HG02870 (cell line): ENCODE measurements at regions not wholly inside any gene's neighbourhood (a gene's known extent, or its start where the extent isn't known, plus 50 kb on each side); places are given as distances from the start of the nearest gene placed in this dataset.
"Not testable (repeated sequence)": the region's sequence is repeated elsewhere in the genome, so short reads cannot be mapped to it uniquely, and the experiment has no call there.

Source experiments
- ATAC-seq: cut with Tn5 transposase; IDR thresholded peaks from one replicate; pipeline ENCODE4 v1.9.1; 2021; ENCODE audit warnings: mild to moderate bottlenecking, moderate library complexity; ENCODE audit not compliant: unreplicated experiment

DNA sequence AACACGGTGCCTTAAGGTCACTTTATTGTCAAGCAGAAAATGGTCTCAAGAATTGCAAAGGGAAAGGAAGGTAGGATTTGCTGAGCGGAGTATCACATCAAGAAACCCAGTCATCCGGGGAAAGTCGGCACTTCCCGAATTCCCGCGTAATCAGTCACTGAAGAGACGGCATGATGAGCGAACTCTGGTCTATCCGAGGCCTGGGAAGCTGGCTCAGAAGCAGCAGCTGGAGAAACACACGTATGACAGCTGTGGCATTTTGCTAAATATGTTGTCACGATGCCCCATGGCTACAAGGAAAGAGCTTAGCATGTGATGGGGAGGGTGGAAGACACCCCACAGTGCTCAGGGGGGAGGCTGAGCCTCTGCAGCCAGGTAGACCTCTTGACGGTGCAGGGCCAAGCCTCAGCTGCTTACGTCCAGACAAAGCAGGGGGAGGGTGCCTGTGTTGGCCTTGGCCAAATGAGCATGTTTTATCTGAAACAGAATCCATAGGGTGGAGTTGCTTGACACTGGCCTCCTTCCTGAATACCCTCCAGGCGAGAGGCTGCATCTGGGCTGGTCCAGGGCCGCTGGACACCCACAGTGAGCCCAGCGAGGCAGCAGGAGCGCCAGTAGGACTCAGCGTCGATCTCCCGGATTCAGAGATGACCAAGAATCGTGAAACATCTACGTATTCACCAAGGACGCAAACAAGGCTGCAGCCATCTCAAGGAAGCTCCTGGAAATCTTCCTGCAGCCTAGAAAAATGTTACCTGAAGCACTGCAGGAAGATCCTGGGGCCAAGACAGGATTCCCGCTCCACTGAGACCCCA lies 118.8 kb upstream of the AFDN start:
- no peak for ATAC-seq

DNA sequence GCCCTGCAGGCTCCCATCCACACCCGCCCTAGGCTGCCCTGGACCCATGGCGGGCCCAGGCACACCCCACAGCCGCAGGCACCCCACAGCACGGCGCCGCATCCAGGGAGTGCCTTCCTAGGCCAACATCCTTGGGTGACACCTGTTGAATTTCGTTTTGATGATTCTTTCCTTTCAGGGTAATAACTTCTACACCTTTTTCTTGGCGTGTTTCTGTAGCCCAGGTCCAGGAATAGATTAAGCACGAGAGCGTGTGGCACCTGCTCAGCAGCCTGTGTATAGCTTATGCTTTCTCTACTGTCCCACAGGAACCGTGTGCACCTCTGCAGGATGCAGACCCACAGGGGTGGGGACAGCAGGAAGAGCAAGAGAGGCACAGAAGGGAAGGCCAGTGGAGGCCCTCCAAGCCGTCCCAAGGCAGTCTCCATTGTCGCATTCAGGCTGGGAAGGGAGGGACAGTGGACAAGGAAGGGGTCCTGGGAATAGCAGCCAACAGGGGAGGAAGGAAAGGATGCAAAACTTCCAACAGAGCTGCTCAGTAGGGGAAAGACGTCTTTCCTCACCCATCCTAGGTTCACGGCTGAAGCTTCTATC lies 118.1 kb upstream of the AFDN start:
- ATAC-seq, result no peak

DNA sequence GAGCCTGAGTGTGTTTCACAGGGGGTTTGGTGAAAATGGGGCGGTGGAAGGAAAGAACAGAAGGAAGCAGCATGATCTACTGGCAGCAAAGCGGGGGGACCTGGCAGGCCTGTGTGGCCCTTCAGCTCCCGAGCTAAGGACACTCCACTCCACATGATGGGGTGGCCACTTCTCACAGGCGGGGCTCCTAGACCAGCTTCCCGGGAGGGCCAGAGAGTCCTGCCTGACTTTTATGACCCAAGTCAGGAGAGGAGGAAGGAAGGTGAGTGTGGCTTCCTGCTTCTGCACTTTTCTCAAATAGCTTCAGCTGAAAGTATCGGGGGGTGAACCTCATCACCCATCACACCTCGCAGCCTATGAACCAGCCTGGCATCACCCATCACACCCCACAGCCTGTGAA lies 117.5 kb upstream of the AFDN start:
- no peak for ATAC-seq

DNA sequence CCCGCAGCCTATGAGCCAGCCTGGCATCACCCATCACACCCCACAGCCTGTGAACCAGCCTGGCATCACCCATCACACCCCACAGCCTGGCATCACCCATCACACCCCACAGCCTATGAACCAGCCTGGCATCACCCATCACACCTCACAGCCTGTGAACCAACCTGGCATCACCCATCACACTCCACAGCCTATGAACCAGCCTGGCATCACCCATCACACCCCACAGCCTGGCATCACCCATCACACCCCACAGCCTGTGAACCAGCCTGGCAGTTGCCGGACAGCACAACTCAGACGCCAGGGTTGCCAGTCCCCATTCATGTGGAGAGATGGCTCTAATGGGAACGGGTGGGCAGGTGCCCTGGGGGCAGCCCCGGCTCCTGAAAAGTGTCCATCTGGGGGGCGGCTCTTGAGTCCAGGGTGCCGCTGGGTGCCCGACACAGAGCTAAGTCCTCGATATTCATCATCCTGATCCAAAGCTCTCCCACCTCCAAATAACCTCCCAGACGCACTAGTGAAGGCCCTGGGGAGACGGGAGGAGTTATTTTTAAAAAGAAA lies 116.9 kb upstream of the AFDN start:
- ATAC-seq, result not testable (repeated sequence)

DNA sequence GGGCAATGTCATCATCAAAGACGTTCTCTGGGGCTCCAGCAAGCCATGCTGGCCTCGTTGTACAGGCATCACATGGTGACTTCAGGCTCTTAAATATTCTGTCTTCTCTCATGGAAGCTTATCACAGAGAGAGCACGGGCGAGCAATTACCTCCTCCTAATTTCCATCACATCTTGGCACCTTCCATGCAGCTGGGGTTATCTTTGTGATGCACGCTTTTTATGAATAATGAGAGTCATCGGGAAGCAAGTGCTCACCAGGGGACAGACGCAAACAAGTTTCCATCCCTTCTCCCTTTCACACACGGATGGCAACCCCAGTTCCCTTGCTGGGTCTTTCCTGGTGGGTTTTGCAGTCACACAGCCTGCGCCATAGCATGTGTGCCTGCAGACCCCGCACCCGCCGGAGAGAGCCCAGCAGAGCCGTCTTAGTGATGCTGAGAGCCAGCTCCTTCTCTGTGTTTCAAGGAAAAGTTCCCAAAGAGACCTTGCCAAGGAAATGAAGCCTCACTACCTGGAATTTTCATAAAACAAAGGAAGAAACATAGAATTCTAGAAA lies 116.3 kb upstream of the AFDN start:
- no peak for ATAC-seq

DNA sequence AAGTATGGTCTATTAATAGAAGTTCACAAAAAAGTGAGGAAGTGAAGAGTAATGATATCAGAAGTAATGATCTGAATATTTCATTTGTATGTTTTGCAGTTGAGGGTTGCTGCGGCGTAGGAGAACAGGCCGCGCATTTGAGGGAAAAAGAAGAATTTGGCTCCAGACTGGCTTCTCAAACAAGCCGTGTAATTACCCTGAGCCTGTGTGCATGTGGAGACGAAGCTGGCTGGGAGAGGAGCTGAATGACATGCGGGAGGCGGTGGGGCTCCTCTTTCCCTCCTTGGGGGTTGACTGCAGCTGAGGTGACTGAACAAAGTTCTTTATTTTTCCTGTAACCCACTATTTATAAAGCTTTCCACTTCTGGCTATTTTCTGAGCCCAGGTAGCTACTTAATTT lies 115.5 kb upstream of the AFDN start:
- ATAC-seq, result no peak

DNA sequence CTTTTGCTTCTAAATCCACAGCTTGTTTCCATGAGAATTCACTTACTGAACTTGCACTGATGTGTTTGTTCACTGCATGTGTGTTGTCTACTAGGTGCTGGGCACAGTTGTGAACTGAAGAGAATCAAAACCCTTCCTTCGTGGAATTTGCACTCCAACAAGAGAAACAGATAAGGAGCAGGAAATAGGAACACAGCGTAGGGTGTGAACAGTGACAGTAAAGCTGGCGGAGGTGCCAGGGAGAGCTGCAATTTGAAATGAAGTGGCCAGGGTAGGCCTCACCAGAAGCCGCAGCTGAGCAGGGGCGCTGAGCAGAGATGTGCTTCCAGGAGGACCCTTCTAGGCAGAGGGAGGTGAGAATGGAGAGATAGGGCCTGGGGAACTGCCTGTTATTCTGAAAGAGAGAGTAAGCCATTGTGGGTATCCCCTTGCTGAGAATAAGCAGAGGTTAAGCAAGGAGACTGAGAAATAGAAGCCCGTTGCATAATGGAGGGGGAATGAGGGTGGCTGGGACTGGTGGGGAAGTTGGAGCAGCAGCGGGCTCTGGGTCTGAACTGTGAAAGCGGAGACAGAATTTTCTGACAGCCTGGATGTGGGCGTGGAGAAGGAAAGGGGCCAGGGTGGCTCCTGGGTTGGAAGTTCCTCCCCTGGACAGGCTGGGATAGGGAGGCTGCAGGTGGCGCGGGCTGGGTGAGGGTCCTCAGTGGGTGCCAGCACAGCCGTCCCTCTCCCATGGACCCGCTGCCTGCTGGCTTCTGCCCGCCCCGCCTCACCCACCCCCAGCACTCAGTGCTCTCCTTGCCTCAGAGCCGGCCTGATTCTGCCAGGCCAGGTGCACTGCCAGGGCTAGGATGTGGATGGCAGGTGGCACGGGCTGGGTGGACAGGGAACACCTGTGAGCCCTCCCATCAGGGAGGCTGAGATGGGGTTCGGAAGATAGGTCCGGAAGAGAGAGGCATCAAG lies 114.7 kb upstream of the AFDN start:
- ATAC-seq, result no peak

DNA sequence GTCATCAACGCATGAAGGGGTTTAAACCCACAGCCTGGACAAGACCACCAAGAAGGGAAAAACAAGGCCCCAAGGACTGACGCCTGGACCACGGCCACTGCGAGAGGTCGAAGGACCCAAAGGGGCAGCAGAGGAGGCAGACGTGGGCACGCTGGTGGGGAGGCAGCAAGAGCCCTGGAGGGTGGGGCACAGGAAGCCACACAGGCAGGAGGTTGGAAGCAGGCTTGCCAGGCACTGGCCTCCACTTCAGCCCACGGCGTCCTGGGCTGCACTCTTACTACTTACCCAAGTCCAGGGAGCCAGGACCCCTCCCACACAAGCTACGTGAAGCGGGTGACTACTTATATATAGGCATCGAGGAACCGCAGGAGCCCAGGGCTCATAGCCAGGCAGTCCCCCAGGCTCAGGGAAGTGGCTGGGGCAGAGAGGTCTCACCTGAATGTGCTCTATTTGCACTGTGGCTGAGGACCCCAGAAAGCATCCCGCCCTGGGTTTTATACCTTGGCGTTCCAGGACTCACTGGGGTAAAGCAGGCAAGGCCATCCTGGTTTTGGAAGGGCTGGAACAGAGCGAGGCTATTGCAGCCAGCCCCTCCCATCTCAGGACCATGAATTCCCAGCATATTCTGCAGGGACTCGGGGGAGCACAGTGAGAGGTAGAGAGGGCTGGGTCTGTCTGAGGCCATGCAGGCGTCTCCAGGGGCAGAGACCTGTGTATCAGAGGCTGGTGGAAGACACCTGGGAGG lies 113.8 kb upstream of the AFDN start:
- no peak for ATAC-seq

DNA sequence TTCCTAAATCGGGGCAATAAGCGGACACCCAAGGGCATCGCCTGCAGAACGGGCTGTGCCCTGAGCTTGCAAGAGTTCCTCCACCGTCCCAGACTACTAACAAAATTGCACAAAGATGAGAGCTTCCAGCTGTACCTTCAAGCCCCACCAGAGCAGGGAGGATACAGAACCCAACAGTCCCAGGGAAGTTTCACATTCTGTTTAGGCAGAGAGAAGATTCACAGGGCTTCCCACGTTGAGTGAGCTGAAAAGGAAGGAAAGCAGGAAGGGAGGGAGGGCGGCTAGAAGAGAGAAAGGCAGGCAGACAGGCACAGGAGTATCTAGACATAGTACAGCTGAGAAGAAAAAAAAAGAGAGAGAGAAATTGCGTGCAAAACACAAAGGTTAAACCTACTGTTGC lies 112.6 kb upstream of the AFDN start:
- ATAC-seq, result no peak

DNA sequence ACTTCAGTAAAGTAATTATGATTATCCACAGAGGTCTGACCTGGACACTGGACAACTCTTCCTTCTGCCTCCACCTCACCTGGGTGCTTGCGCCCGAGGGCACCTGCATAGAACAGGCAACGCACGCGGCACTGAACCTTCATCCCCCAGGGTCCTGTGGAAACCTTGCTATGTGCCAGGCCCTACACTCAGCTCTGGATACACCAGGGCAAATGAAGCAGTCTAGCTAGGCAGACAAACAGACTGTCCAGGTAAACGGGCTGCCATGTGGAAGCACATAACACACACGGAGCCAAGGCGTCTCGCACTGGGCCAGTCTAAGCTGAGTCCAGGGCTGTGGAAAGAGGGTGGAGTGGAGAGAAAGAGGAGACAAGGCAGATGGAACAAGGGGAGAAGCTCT lies 109.3 kb upstream of the AFDN start:
- ATAC-seq, result no peak

DNA sequence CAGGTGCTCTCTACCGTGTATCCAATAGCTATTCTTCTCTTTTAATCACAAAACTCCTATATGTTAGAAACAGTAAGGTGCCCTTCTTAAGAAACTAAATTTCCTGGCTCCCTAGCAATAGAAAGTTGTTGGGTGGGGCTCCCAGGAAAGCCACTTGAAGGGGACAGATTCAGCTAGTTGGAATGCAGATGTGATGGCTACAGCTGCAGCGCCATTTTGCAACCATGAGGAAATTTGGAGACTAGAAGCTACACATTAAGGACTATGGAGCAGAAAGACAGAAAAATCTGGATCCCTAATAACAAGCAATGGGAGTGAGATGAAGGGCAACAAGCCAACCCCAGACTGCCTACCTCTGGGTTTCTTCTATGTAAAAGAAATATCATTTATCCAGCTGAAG lies 108.8 kb upstream of the AFDN start:
- no peak for ATAC-seq

DNA sequence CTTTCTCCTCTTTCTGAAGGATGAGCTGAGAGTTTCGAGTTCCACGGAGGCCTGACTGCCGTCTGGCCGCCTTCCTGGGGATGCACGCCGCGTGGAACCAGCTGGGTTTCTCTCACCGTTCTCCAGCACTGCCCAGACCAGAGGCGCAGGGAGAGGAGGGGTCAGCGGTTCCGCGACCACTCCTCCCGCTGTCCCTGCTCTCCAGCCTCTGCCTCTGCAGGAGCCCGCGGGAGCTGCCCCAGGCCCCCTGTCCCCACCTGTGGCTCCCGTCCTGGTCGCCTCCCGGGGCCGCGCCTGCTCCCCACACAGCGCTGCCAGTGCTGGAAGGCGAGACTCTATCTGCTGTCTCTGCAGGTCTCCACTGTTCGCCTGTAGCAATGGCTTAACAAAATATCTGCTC lies 106.8 kb upstream of the AFDN start:
- ATAC-seq, result no peak

DNA sequence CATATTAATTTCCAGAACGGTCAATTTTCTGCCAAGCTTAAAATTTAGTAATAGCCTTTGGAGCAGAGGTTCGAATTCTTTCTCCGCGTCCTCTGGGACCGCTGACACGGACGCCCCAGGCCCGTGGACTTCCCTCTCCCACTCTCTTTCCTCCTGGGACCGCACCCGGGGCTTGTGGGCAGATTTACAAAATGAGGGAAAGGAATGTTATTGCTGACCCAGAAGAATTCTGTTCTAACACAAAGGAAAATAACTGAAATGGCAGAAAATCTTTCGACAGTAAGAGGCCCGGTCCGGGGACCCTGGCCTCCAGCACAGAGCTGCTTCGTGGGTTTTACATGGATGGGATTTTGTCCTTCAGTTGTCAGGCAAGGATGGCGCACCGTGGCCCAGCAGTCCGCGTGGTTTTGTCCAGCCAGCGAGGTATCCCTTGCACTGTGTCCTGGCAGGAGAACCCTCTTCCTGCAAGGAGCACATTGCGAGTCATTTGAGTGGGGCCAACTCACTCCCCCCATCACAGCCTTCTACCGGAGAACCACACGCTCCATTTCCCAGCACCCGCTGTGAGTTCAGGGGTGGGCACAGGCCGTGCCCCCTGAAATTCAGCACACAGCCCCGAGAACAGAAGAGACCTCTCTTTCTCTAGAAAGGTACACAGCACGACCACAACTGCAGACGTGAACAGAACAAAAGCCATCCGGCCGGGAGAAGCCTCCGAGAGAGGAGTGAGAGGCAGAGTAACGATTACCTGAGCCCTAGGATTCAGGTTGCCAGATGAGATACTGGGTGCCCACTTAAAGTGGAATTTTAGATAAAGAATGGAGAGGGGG lies 106.0 kb upstream of the AFDN start:
- no peak for ATAC-seq

DNA sequence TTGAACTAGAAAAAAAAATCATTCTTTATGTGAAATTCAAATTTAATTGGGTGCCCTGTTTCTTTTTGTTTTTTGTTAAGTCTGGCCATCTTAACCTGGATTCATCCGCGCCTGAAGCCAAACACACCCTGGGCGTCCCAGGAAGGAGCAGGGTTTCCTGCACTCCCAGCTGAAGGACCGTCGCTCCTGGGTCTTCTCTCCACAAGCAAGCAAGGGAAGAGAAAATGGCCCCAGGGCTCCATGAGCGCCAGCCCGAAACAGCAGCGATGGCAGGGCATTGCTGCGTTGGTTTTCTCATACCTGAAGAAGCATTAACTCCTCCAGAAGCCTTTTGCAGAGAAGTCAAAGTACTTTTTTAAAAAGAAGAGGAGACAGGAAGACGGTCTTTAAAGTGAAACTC lies 105.4 kb upstream of the AFDN start:
- ATAC-seq, result no peak

DNA sequence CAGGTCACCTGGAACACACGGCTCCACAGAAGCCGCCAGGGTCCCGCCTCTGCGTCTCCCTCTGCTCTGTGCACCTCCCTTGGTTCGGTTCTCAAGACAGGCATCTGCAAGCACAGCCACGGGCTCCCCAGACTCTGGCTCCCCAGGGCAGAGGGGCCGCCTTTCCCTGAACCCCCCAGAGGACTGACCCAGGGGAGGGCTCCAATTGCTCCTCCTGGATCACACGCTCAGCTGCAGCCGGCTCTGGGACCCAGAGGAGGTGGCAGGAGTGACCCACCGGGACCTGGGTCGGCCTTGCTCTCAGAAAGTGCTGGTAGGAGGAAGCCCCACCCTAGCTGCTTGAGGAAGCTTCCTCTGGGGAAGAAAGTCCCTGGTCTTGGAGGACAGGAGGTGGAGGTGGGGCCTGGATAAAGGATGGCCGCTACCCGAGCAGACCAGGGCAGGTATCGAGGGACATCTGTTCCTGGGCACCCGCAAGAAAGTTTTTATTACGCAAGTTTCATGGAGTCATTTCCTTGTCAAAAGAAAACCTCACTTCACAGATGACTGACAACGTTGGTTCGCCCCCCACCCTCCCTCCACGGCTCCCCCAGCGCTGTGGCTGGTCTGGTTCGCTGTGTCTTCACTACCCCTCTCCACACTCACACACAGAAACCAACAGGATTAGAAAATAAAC lies 103.9 kb upstream of the AFDN start:
- ATAC-seq, result no peak

DNA sequence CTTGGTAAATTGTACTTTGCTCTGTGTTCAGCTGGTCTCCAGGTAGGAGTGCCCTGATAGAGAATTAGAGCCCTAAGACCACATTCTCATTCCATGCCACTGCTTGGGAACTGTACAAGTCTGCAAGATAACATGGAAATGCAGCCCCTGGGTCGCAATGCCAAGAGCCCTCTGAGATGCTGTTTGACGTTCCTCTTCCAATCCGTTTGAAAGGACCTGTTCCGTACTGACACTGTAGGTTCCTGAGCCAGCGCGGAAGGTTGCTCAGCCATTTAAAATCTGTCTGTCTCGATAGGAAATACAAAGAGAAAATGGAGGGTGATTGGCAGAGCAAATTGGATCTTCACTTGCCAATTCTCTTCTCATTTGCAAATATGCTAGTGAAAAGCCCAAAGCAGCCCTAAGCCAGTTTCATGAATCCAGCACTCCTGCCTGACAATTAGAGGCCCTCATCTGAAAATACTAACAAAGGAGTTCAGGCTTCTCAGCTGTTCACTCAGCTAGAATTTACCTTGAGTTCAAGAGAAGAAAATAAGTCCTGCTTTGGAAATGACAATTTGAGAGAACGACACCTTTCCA lies 100.6 kb upstream of the AFDN start:
- no peak for ATAC-seq

DNA sequence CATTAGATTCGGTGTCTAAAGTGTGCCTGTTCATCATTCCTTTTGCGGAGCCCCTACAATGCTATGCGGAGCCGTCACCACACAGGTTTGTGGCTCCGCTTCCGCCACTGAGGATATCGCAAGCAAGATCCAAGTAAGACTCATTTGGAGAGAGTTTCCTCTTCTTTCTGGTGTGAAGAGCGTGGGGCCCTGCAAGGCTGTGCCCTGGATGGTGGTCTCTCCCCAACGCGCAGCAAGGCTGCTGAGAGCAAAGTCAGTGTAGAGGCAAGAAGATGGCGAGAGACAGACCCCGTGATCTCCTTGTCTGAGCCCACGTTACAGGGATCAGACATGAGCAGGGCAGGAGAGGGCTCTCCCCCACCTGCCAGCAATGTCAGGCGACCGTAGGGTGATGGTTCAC lies 96.3 kb upstream of the AFDN start:
- ATAC-seq, result no peak

DNA sequence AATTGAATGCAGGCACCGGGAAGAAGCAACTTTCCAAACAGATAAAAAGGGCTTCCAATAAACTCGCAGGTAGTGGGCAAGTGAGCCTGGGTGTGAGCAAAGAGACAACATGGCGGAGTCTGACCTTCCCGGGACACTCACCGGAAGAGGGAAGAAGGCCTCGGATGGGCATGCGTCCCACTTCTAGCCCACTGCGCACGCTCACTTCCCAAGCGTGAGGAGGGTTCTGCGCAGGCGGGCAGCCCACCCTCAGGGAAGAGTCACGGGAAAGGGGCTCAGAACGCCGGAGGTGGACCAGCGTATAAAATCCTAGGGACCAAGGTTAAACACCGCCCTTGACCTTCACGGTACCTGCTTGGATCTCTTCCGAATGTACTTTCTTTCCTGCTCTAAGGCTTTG lies 95.5 kb upstream of the AFDN start:
- ATAC-seq, result no peak
